Right cardiac atrium (tissue), 5 donors: ENCODE measurements at regions not wholly inside any gene's neighbourhood (a gene's known extent, or its start where the extent isn't known, plus 50 kb on each side); places are given as distances from the start of the nearest gene placed in this dataset.

Experiments used
- ATAC-seq, 2 donors: fragments of 200-7000 bp; cut with Tn5 transposase; one replicate each; pipeline versions ENCODE4 v1.8.0 to v1.9.1; 2020; ENCODE audit warnings: moderate library complexity in 2 of 2, mild to moderate bottlenecking in 1 of 2
- DNase-seq, 3 donors: peaks; one replicate each; pipeline ENCODE4 v3.0.0-alpha.2; 2020
- H3K27ac ChIP-seq: one replicate; pipeline ENCODE4 v1.5.1; 2013; ENCODE audit warnings: mild to moderate bottlenecking, low read length, control low read depth, moderate library complexity
- H3K27me3 ChIP-seq: one replicate; pipeline ENCODE4 v1.6.1; 2013; ENCODE audit not compliant: control insufficient read depth, insufficient read depth
- H3K4me1 ChIP-seq: one replicate; pipeline ENCODE4 v1.6.1; 2013; ENCODE audit warnings: low read length; ENCODE audit not compliant: control insufficient read depth, insufficient read depth
- H3K4me3 ChIP-seq: one replicate; pipeline ENCODE4 v1.5.1; 2013; ENCODE audit warnings: low read length, control low read depth
- H3K9me3 ChIP-seq: one replicate; pipeline ENCODE4 v1.6.1; 2013; ENCODE audit warnings: low read length; ENCODE audit not compliant: control insufficient read depth
- WGBS: extraction: QIAGEN DNeasy Blood & Tissue Kit; methylation state at CpG from one replicate; pipeline ENCODE4 v1.1.7; 2013; 5-methylcytosine and 5-hydroxymethylcytosine counted together
- intact Hi-C, 4 donors: fragments of 100-400 bp; cut with DNase I; formaldehyde crosslinking; loops; one replicate each; pipeline versions ENCODE4 v1.11.0 to v1.14.0; 2022 to 2023
- donor health status: healthy with polysubstance abuse.
- donor health status: DM: no; HTN: yes; CAD: no.
- donor health status: DM: no; HTN: no; CAD: no.
- donor health status: DM: no; HTN: yes; CAD: no; lungs with severe emphysema.
- donor health status: DM: yes; HTN: yes; CAD: no.

GRCh38 chr9:107696302-107696701 lies 206.7 kb upstream of the KLF4 start:
- no peak overlapping the region for H3K27ac ChIP-seq
- intact Hi-C loops = no loop called here
- no peaks in the 10 kb centered on the region for H3K27me3 ChIP-seq
- ATAC-seq = no peak
- DNase-seq = no peak
- no peaks in the 10 kb centered on the region for H3K9me3 ChIP-seq
- no peak overlapping the region for H3K4me3 ChIP-seq
- H3K4me1 ChIP-seq = no peaks in the 10 kb centered on the region
- 96% methylated on average over 5 of the region's 5 CpGs for WGBS

DNA sequence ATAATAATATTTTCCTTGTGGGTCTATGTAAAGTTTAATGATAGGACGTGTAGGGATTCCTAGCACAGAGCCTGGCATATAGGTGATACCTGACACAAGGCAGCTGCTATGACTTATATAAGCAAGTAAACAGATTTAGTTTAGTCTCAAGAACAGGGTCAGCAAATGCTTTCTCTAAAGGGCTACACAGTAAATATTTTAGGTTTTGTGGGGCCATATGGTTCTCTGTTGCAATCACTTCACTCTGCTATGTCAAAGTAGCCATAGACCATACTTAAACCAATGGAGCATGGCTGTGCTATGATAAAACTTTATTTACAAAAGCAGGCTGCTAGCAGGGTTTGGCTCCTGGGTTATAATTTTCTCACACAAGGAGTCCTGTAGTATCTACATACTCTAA lies 204.8 kb upstream of the KLF4 start:
- no peak for DNase-seq
- H3K4me1 ChIP-seq = no peaks in the 10 kb centered on the region
- H3K4me3 ChIP-seq = no peak overlapping the region
- no peaks in the 10 kb centered on the region for H3K9me3 ChIP-seq
- H3K27ac ChIP-seq = no peak overlapping the region
- intact Hi-C loops = no loop called here
- ATAC-seq = no peak
- 85% methylated on average over 1 of the region's 1 CpG for WGBS
- H3K27me3 ChIP-seq = no peaks in the 10 kb centered on the region

GRCh38 chr9:107693625-107694326 lies 204.2 kb upstream of the KLF4 start:
- ATAC-seq = peak in 1 of 2 donors; percentile 28
- DNase-seq = no peak
- WGBS = 65% methylated on average over 7 of the region's 7 CpGs
- Histone ChIP-seq H3K27me3 (no peaks in the 10 kb centered on the region), H3K27ac (no peak overlapping the region), H3K4me1 (no peaks in the 10 kb centered on the region), H3K4me3 (no peak overlapping the region), H3K9me3 (no peaks in the 10 kb centered on the region)
- intact Hi-C loops = no loop called here

DNA sequence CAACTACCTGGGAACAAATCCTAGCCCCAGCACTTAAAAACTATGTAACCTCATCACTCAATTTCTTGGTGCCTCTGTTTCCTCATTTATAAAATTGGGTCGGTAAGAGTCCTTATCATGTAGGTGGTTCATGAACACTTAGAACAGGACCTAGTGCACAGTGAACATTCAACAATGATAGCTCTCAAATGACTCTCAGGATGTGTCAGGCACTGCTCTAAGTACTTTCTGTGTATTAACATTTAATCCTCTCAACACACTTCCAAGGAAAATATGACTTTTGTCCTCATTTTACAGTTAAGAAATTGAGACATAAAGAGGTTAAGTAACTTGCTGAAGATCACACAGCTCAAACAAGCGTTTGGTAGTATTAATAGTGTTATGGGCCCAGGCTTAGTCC lies 202.1 kb upstream of the KLF4 start:
- no peak overlapping the region for H3K27ac ChIP-seq
- DNase-seq (no peak), ATAC-seq (no peak)
- no peaks in the 10 kb centered on the region for H3K27me3 ChIP-seq
- intact Hi-C loops = no loop called here
- H3K4me1 ChIP-seq = no peaks in the 10 kb centered on the region
- no peaks in the 10 kb centered on the region for H3K9me3 ChIP-seq
- WGBS = 61% methylated on average over 2 of the region's 2 CpGs
- H3K4me3 ChIP-seq = no peak overlapping the region

GRCh38 chr9:107690021-107690420 lies 200.5 kb upstream of the KLF4 start:
- no peaks in the 10 kb centered on the region for H3K4me1 ChIP-seq
- no peaks in the 10 kb centered on the region for H3K27me3 ChIP-seq
- H3K4me3 ChIP-seq = no peak overlapping the region
- H3K9me3 ChIP-seq = no peaks in the 10 kb centered on the region
- no peak overlapping the region for H3K27ac ChIP-seq
- ATAC-seq (no peak), DNase-seq (no peak)
- intact Hi-C loops = no loop called here
- WGBS = 69% methylated on average over 5 of the region's 5 CpGs

DNA sequence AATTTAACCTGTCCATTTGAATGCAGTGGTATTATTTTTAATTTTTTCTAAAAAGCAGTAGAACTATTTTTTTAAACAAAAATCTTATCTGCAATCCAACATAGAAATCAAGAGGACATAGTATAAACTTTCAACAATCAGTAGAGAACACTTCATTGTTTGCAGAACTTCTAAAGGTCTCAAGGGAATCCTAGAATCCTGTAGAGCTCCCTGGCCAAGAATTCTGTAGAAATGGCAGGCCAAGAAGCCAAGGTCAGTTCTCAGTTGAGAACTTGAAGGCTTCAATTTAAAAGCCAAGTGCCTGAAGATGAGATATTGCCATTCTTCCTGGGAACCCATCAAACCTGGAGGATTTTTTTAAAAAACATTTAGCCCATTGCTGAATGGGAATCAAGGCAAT lies 199.2 kb upstream of the KLF4 start:
- H3K27me3 ChIP-seq = no peaks in the 10 kb centered on the region
- intact Hi-C loops = no loop called here
- ATAC-seq = no peak
- no peaks in the 10 kb centered on the region for H3K4me1 ChIP-seq
- H3K9me3 ChIP-seq = no peaks in the 10 kb centered on the region
- H3K27ac ChIP-seq = no peak overlapping the region
- H3K4me3 ChIP-seq = no peak overlapping the region
- DNase-seq = no peak

- peak; percentile 83 to 87 for ATAC-seq
- intact Hi-C loops = no loop called here
- Histone ChIP-seq H3K27me3 (no peaks in the 10 kb centered on the region), H3K4me3 (no peak overlapping the region), H3K27ac (no peak overlapping the region), H3K9me3 (no peaks in the 10 kb centered on the region), H3K4me1 (no peaks in the 10 kb centered on the region)
- WGBS = 44% methylated on average over 4 of the region's 4 CpGs
- no peak for DNase-seq
These were observed 196.3 kb upstream of the KLF4 start for GRCh38 chr9:107685901-107686300.

DNA sequence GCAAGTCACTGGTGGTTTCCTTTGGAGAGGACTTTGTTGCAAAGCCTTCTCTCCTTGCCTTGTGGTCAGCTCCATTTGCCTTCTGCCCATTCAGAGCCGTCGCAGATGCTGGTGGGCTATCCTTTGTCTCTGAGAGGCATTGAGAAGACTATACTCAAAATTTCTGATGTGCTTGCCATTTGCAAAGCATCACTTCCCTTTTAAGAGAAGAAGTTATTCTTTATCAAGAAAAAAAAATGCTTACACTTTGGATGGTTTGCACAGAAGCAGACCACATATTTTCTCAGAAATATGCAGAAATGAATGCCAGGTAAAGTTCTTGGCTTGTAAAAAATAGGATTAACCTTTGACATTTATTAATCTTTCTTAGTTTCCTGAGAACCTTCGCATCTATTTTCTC lies 195.8 kb upstream of the KLF4 start:
- H3K27ac ChIP-seq = no peak overlapping the region
- intact Hi-C loops = no loop called here
- 79% methylated on average over 3 of the region's 3 CpGs for WGBS

GRCh38 chr9:107684224-107684623 lies 194.7 kb upstream of the KLF4 start:
- Histone ChIP-seq H3K9me3 (no peaks in the 10 kb centered on the region), H3K27me3 (no peaks in the 10 kb centered on the region), H3K27ac (no peak overlapping the region), H3K4me3 (no peak overlapping the region), H3K4me1 (no peaks in the 10 kb centered on the region)
- WGBS = 92% methylated on average over 6 of the region's 6 CpGs
- ATAC-seq = peak in 1 of 2 donors; percentile 36
- intact Hi-C loops = no loop called here
- DNase-seq = no peak

More for the DNA sequence above, 195.8 kb upstream of the KLF4 start:
- ATAC-seq = no peak
- no peaks in the 10 kb centered on the region for H3K4me1 ChIP-seq
- H3K9me3 ChIP-seq = no peaks in the 10 kb centered on the region
- no peaks in the 10 kb centered on the region for H3K27me3 ChIP-seq
- DNase-seq = no peak
- H3K4me3 ChIP-seq = no peak overlapping the region

DNA sequence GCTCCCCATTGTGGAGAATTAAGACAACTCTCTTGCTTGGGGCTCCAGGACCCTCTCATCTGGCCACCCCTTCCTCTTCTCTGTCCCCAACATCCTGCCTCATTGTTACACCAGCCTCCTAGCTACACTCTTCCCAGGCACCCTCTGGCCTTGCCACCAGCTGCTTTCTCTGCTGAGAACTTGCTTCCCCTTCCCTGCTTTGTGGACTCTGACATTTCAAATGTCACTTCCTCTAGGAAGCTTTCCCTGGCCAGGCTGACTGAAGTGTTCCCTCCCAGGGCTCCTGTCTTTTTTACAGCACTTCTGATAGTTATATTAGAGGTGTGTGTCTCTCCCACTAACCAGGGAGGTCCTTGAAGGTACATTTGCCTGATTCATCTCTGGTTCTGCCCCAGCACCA lies 194.0 kb upstream of the KLF4 start:
- Histone ChIP-seq H3K4me1 (no peaks in the 10 kb centered on the region), H3K27ac (no peak overlapping the region), H3K4me3 (no peak overlapping the region), H3K9me3 (no peaks in the 10 kb centered on the region), H3K27me3 (no peaks in the 10 kb centered on the region)
- ATAC-seq (peak; percentile 52 to 66), DNase-seq (no peak)
- intact Hi-C loops = no loop called here

DNA sequence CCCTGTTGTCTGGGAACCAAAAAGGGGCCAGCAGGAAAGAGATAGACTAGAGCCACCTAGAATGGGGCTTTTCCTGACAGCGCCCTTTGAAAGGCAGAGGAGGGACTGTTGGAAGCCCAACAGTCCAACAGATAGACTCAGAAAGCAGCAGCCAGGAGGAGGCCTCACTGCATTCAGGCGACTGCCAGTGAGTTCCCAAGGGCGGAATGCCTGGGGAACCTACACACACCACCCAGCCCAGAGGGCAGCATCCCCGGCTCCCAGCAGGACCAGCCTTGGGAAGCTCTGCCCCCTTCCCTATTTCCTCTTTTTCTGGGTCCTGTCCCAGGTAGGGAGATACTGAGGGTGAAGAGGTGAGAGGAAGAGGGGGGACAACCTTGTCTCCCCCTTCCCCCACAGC lies 192.4 kb upstream of the KLF4 start:
- no peaks in the 10 kb centered on the region for H3K4me1 ChIP-seq
- ATAC-seq (no peak), DNase-seq (no peak)
- H3K27ac ChIP-seq = no peak overlapping the region
- 89% methylated on average over 4 of the region's 4 CpGs for WGBS
- no peaks in the 10 kb centered on the region for H3K27me3 ChIP-seq
- no peaks in the 10 kb centered on the region for H3K9me3 ChIP-seq
- intact Hi-C loops = no loop called here
- H3K4me3 ChIP-seq = no peak overlapping the region
